Right atrium auricular region (tissue), 2 donors: ENCODE measurements at regions not wholly inside any gene's neighbourhood (a gene's known extent, or its start where the extent isn't known, plus 50 kb on each side); places are given as distances from the start of the nearest gene placed in this dataset.

Experiments
- DNase-seq: peaks from one replicate; pipeline ENCODE4 v3.0.0-alpha.2; 2019; ENCODE audit warnings: low spot score
- H3K27ac ChIP-seq, 2 donors: fragments of 200-600 bp; sonication (generic); 1 replicate in 1 of 2; 2 replicates in 1 of 2; pipeline ENCODE4 v1.5.1; 2016 to 2019
- H3K27me3 ChIP-seq, 2 donors: fragments of 200-600 bp; sonication (generic); one replicate each; pipeline versions ENCODE4 v1.5.1 to v1.6.0; 2017 to 2019
- H3K36me3 ChIP-seq: fragments of 200-600 bp; sonication (generic); one replicate; pipeline ENCODE4 v1.5.1; 2016
- H3K4me1 ChIP-seq, 2 donors: fragments of 200-600 bp; sonication (generic); one replicate each; pipeline versions ENCODE4 v1.5.1 to v1.6.0; 2017 to 2019
- H3K4me3 ChIP-seq, 2 donors: fragments of 200-600 bp; sonication (generic); 1 replicate in 1 of 2; 2 replicates in 1 of 2; pipeline ENCODE4 v1.5.1; 2017 to 2019; ENCODE audit warnings: mild to moderate bottlenecking in 1 of 2, moderate library complexity in 1 of 2
- H3K9me3 ChIP-seq, 2 donors: fragments of 200-600 bp; sonication (generic); one replicate each; pipeline ENCODE4 v1.5.1; 2019
- CTCF ChIP-seq, 2 donors: fragments of 200-600 bp; sonication (generic); IDR thresholded peaks; one replicate each; pipeline ENCODE4 v1.5.1; 2019; ENCODE audit warnings: antibody characterized with exemption in 2 of 2

DNA sequence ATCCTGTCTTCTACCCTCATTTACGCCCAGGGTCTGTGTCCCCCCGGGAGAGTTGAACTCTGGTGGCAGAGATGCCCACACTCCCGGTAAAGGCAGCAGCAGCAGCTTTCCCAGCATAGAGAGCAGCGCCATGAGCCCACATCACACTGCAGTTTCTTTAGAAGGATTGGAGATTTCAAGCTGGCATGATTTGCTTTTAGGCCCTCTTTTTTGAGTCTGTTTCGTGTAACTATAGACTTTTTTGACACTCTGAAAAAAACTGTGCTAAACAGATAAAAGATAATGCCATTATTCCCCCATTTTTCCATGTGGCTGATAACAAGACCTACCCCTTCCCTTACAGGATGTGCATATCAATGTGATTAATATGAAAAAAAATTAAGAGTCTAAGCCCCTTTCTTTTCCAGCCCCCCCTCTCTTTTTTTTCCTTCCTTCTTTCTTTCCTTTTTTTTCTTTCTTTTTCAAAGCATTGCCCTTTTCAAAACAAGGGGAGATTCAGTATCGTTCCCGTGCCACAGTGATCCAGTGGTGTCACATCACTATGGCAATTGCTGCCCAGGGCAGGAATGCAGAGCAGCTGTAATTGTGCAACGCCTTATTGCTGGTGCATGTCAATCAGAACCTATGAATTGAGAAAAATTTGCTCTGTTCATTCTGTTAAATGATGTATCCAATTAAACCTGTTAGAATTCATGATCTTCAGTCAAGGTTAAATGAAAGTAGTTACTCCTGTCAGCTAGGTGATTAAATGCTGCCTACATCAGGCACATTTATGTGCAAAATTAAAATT is 104.5 kb downstream of the CDCA7 start:
- Histone ChIP-seq H3K27me3 (no peaks in the 10 kb centered on the region), H3K4me3 (no peak overlapping the region), H3K9me3 (no peaks in the 10 kb centered on the region), H3K36me3 (no peaks in the 10 kb centered on the region), H3K27ac (no peak overlapping the region), H3K4me1 (no peaks in the 10 kb centered on the region)
- no peak for TF ChIP-seq CTCF (IDR thresholded peaks at IDR 0.05)
- DNase-seq: no peak

DNA sequence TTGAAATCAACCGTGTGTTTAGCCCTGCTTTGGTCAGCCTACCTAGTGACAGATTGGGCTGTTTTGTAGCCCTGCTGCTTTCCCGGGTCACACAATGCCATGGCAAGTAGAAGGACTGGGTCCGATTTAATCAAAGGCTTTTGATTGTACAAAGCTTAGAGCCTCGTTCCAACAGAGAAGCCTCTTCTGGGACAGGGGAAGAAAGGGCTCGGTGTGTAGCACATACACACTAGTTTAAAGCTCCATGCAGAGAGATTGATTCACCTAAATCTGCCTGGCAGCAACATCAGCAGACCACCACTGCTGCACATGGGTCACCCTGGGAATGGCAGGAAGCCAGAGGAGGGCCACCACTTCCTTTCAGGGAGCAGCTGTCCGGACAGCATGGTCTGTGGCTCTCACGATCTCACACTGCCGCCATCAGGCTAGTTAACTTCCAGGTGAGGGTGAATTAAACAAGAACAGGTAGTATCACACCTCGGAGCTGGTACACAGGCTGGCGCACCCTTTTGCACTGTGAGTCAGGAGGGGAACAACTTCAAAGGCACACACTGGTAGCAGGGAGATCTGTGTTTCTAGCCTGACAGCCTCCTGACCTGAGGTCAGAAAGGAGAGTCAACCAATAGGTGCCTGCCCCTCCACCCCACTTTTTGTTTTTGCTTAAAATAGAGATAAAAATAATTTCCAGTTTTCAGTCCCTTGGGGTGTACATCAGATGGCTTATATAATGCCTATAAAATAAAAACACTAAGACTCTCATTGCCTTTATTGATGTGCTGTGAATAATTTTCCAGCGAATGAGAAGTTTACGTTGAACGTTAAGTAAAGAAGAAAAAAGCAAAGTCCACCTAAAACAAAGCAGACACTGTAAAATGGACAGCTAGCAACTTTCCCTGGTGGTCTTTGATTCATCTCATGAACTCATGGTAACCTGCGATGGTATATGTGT is 108.5 kb downstream of the CDCA7 start:
- Histone ChIP-seq H3K9me3 (no peaks in the 10 kb centered on the region), H3K4me3 (no peak overlapping the region), H3K27ac (no peak overlapping the region), H3K27me3 (no peaks in the 10 kb centered on the region), H3K36me3 (no peaks in the 10 kb centered on the region), H3K4me1 (no peaks in the 10 kb centered on the region)
- TF ChIP-seq CTCF (IDR thresholded peaks at IDR 0.05): no peak
- DNase-seq: no peak

- Histone ChIP-seq H3K4me1 (no peaks in the 10 kb centered on the region), H3K4me3 (no peak overlapping the region), H3K9me3 (no peaks in the 10 kb centered on the region), H3K27me3 (no peaks in the 10 kb centered on the region), H3K36me3 (no peaks in the 10 kb centered on the region), H3K27ac (no peak overlapping the region)
- DNase-seq: no peak
- no peak for TF ChIP-seq CTCF (IDR thresholded peaks at IDR 0.05)
Observed at GRCh38 chr2:173463846-173464245, 109.2 kb downstream of the CDCA7 start.

DNA sequence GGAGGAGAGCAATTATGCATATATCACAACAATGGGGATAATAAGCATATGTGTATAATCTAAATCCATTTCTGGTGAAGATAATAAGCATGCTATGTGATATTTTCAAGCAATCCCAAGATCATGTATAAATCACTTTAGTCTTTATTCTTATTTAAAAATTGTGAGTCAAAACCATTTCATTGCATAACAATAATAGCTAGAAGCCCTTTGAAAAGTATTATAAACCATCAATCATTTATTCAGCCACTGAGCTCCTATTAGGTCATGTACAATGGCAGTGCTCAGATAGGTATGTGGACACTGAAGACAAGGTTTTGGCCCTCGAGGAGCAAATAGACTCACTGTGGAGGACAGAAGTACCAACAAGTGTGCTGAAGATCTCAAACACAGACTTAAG is 113.1 kb downstream of the CDCA7 start:
- no peaks in the 10 kb centered on the region for H3K36me3 ChIP-seq
- H3K27me3 ChIP-seq: no peaks in the 10 kb centered on the region
- H3K9me3 ChIP-seq: peaks cover 0 to 4% of the 10 kb centered on the region in 2 donors
- H3K4me3 ChIP-seq: no peak overlapping the region
- no peaks in the 10 kb centered on the region for H3K4me1 ChIP-seq
- H3K27ac ChIP-seq: no peak overlapping the region
- no peak for DNase-seq
- TF ChIP-seq CTCF (IDR thresholded peaks at IDR 0.05): no peak

GRCh38 chr2:173468266-173468793 is 113.7 kb downstream of the CDCA7 start:
- H3K36me3 ChIP-seq: no peaks in the 10 kb centered on the region
- peaks cover 0 to 4% of the 10 kb centered on the region in 2 donors for H3K9me3 ChIP-seq
- no peak for TF ChIP-seq CTCF (IDR thresholded peaks at IDR 0.05)
- no peak overlapping the region for H3K27ac ChIP-seq
- no peaks in the 10 kb centered on the region for H3K4me1 ChIP-seq
- no peak overlapping the region for H3K4me3 ChIP-seq
- DNase-seq: no peak
- no peaks in the 10 kb centered on the region for H3K27me3 ChIP-seq
